ENCODE measurements at regions not wholly inside any gene's neighbourhood (a gene's known extent, or its start where the extent isn't known, plus 50 kb on each side); places are given as distances from the start of the nearest gene placed in this dataset.
A peak's percentile ranks its signal among the peaks of the same experiment; 100 is the strongest.

GRCh38 chr4:100789991-100790390 is 272.2 kb upstream of the EMCN start:
- Histone ChIP-seq H3K27me3 (ENCODE audit: control insufficient read depth, insufficient read depth, low read length) (no peaks in the 10 kb centered on the region), H3K36me3 (ENCODE audit: control insufficient read depth, insufficient read depth, low read length) (no peaks in the 10 kb centered on the region), H3K4me3 (ENCODE audit: low read length) (no peak overlapping the region), H3K4me1 (ENCODE audit: control insufficient read depth, insufficient read depth, low read length) (peaks cover 11% of the 10 kb centered on the region), H3K9me3 (ENCODE audit: control insufficient read depth, low read length) (no peaks in the 10 kb centered on the region), H3K9ac (ENCODE audit: low read length) (no peak overlapping the region)

- Histone ChIP-seq H3K4me3 (ENCODE audit: low read length) (no peak overlapping the region), H3K4me1 (ENCODE audit: control insufficient read depth, insufficient read depth, low read length) (peaks cover 11% of the 10 kb centered on the region), H3K27me3 (ENCODE audit: control insufficient read depth, insufficient read depth, low read length) (no peaks in the 10 kb centered on the region), H3K9ac (ENCODE audit: low read length) (no peak overlapping the region), H3K36me3 (ENCODE audit: control insufficient read depth, insufficient read depth, low read length) (no peaks in the 10 kb centered on the region), H3K9me3 (ENCODE audit: control insufficient read depth, low read length) (no peaks in the 10 kb centered on the region)
Observed at GRCh38 chr4:100786481-100786880, 268.7 kb upstream of the EMCN start.

- Histone ChIP-seq H3K4me3 (ENCODE audit: low read length) (no peak overlapping the region), H3K9me3 (ENCODE audit: control insufficient read depth, low read length) (no peaks in the 10 kb centered on the region), H3K4me1 (ENCODE audit: control insufficient read depth, insufficient read depth, low read length) (peaks cover 13% of the 10 kb centered on the region), H3K9ac (ENCODE audit: low read length) (no peak overlapping the region), H3K36me3 (ENCODE audit: control insufficient read depth, insufficient read depth, low read length) (no peaks in the 10 kb centered on the region), H3K27me3 (ENCODE audit: control insufficient read depth, insufficient read depth, low read length) (no peaks in the 10 kb centered on the region)
Observed at GRCh38 chr4:100782356-100782755, 264.5 kb upstream of the EMCN start.

GRCh38 chr4:100781435-100781834 is 263.6 kb upstream of the EMCN start:
- Histone ChIP-seq H3K4me3 (ENCODE audit: low read length) (no peak overlapping the region), H3K4me1 (ENCODE audit: control insufficient read depth, insufficient read depth, low read length) (peaks cover 13% of the 10 kb centered on the region), H3K9me3 (ENCODE audit: control insufficient read depth, low read length) (no peaks in the 10 kb centered on the region), H3K27me3 (ENCODE audit: control insufficient read depth, insufficient read depth, low read length) (no peaks in the 10 kb centered on the region), H3K36me3 (ENCODE audit: control insufficient read depth, insufficient read depth, low read length) (no peaks in the 10 kb centered on the region), H3K9ac (ENCODE audit: low read length) (no peak overlapping the region)

GRCh38 chr4:100780126-100780525 is 262.3 kb upstream of the EMCN start:
- Histone ChIP-seq H3K4me1 (ENCODE audit: control insufficient read depth, insufficient read depth, low read length) (peaks cover 13% of the 10 kb centered on the region), H3K9me3 (ENCODE audit: control insufficient read depth, low read length) (no peaks in the 10 kb centered on the region), H3K9ac (ENCODE audit: low read length) (no peak overlapping the region), H3K27me3 (ENCODE audit: control insufficient read depth, insufficient read depth, low read length) (no peaks in the 10 kb centered on the region), H3K36me3 (ENCODE audit: control insufficient read depth, insufficient read depth, low read length) (no peaks in the 10 kb centered on the region), H3K4me3 (ENCODE audit: low read length) (no peak overlapping the region)

GRCh38 chr4:100778431-100778830 is 260.6 kb upstream of the EMCN start:
- H3K4me1 ChIP-seq (ENCODE audit: control insufficient read depth, insufficient read depth, low read length), result peaks cover 13% of the 10 kb centered on the region
- H3K27me3 ChIP-seq (ENCODE audit: control insufficient read depth, insufficient read depth, low read length), result no peaks in the 10 kb centered on the region
- no peak overlapping the region for H3K9ac ChIP-seq (ENCODE audit: low read length)
- H3K9me3 ChIP-seq (ENCODE audit: control insufficient read depth, low read length), result no peaks in the 10 kb centered on the region
- no peak overlapping the region for H3K4me3 ChIP-seq (ENCODE audit: low read length)
- H3K36me3 ChIP-seq (ENCODE audit: control insufficient read depth, insufficient read depth, low read length), result no peaks in the 10 kb centered on the region

- H3K36me3 ChIP-seq (ENCODE audit: control insufficient read depth, insufficient read depth, low read length), result no peaks in the 10 kb centered on the region
- H3K9ac ChIP-seq (ENCODE audit: low read length), result no peak overlapping the region
- H3K4me1 ChIP-seq (ENCODE audit: control insufficient read depth, insufficient read depth, low read length), result peaks cover 4% of the 10 kb centered on the region
- H3K9me3 ChIP-seq (ENCODE audit: control insufficient read depth, low read length), result no peaks in the 10 kb centered on the region
- H3K4me3 ChIP-seq (ENCODE audit: low read length), result no peak overlapping the region
- no peaks in the 10 kb centered on the region for H3K27me3 ChIP-seq (ENCODE audit: control insufficient read depth, insufficient read depth, low read length)
Observed at GRCh38 chr4:100762738-100763137, 244.9 kb upstream of the EMCN start.

- Histone ChIP-seq H3K9me3 (ENCODE audit: control insufficient read depth, low read length) (no peaks in the 10 kb centered on the region), H3K27me3 (ENCODE audit: control insufficient read depth, insufficient read depth, low read length) (no peaks in the 10 kb centered on the region), H3K36me3 (ENCODE audit: control insufficient read depth, insufficient read depth, low read length) (no peaks in the 10 kb centered on the region), H3K4me1 (ENCODE audit: control insufficient read depth, insufficient read depth, low read length) (no peaks in the 10 kb centered on the region), H3K4me3 (ENCODE audit: low read length) (no peak overlapping the region), H3K9ac (ENCODE audit: low read length) (no peak overlapping the region)
Observed at GRCh38 chr4:100754751-100755150, 236.9 kb upstream of the EMCN start.

- Histone ChIP-seq H3K4me3 (ENCODE audit: low read length) (no peak overlapping the region), H3K36me3 (ENCODE audit: control insufficient read depth, insufficient read depth, low read length) (no peaks in the 10 kb centered on the region), H3K27me3 (ENCODE audit: control insufficient read depth, insufficient read depth, low read length) (no peaks in the 10 kb centered on the region), H3K9me3 (ENCODE audit: control insufficient read depth, low read length) (no peaks in the 10 kb centered on the region), H3K4me1 (ENCODE audit: control insufficient read depth, insufficient read depth, low read length) (no peaks in the 10 kb centered on the region), H3K9ac (ENCODE audit: low read length) (no peak overlapping the region)
Observed at GRCh38 chr4:100746141-100746739, 228.4 kb upstream of the EMCN start.

GRCh38 chr4:100742045-100742444 is 224.2 kb upstream of the EMCN start:
- Histone ChIP-seq H3K4me1 (ENCODE audit: control insufficient read depth, insufficient read depth, low read length) (peaks cover 6% of the 10 kb centered on the region), H3K9me3 (ENCODE audit: control insufficient read depth, low read length) (no peaks in the 10 kb centered on the region), H3K36me3 (ENCODE audit: control insufficient read depth, insufficient read depth, low read length) (no peaks in the 10 kb centered on the region), H3K9ac (ENCODE audit: low read length) (no peak overlapping the region), H3K27me3 (ENCODE audit: control insufficient read depth, insufficient read depth, low read length) (no peaks in the 10 kb centered on the region), H3K4me3 (ENCODE audit: low read length) (no peak overlapping the region)

GRCh38 chr4:100739426-100739825 is 221.6 kb upstream of the EMCN start:
- H3K27me3 ChIP-seq (ENCODE audit: control insufficient read depth, insufficient read depth, low read length), result no peaks in the 10 kb centered on the region
- H3K4me1 ChIP-seq (ENCODE audit: control insufficient read depth, insufficient read depth, low read length), result peaks cover 6% of the 10 kb centered on the region
- no peak overlapping the region for H3K9ac ChIP-seq (ENCODE audit: low read length)
- no peaks in the 10 kb centered on the region for H3K36me3 ChIP-seq (ENCODE audit: control insufficient read depth, insufficient read depth, low read length)
- no peak overlapping the region for H3K4me3 ChIP-seq (ENCODE audit: low read length)
- H3K9me3 ChIP-seq (ENCODE audit: control insufficient read depth, low read length), result no peaks in the 10 kb centered on the region

GRCh38 chr4:100738196-100739165 is 220.7 kb upstream of the EMCN start:
- H3K36me3 ChIP-seq (ENCODE audit: control insufficient read depth, insufficient read depth, low read length), result no peaks in the 10 kb centered on the region
- H3K9ac ChIP-seq (ENCODE audit: low read length), result peak overlapping the region; percentile 48
- H3K4me1 ChIP-seq (ENCODE audit: control insufficient read depth, insufficient read depth, low read length), result peaks cover 6% of the 10 kb centered on the region
- no peak overlapping the region for H3K4me3 ChIP-seq (ENCODE audit: low read length)
- H3K9me3 ChIP-seq (ENCODE audit: control insufficient read depth, low read length), result no peaks in the 10 kb centered on the region
- no peaks in the 10 kb centered on the region for H3K27me3 ChIP-seq (ENCODE audit: control insufficient read depth, insufficient read depth, low read length)

Data from mucosa of stomach (tissue), 1 donor.